Mucosa of descending colon (tissue), 3 donors: ENCODE measurements at regions not wholly inside any gene's neighbourhood (a gene's known extent, or its start where the extent isn't known, plus 50 kb on each side); places are given as distances from the start of the nearest gene placed in this dataset.

ENCODE experiments used
- ATAC-seq: fragments of 200-7000 bp; cut with Tn5 transposase; one replicate; pipeline ENCODE4 v1.9.1; 2020; ENCODE audit warnings: mild to moderate bottlenecking, moderate library complexity
- DNase-seq, 3 donors: peaks; one replicate each; pipeline ENCODE4 v3.0.0-alpha.2; 2020
- H3K36me3 ChIP-seq: fragments of 200-600 bp; one replicate; pipeline ENCODE4 v1.8.0; 2021; ENCODE audit warnings: low read depth, mild to moderate bottlenecking
- H3K4me1 ChIP-seq: fragments of 200-600 bp; one replicate; pipeline ENCODE4 v1.8.0; 2021; ENCODE audit warnings: low read depth, mild to moderate bottlenecking
- H3K4me3 ChIP-seq: fragments of 200-600 bp; one replicate; pipeline ENCODE4 v1.8.0; 2021; ENCODE audit warnings: mild to moderate bottlenecking
- H3K9me3 ChIP-seq: fragments of 200-600 bp; one replicate; pipeline ENCODE4 v1.8.0; 2021; ENCODE audit warnings: mild to moderate bottlenecking
- intact Hi-C, 2 donors: fragments of 100-400 bp; cut with DNase I in 1 of 2; cut with micrococcal nuclease in 1 of 2; formaldehyde crosslinking; loops; one replicate each; pipeline versions ENCODE4 v1.11.0 to v1.11.1; 2022; cut with DNase I, micrococcal nuclease
- TF ChIP-seq, protein P1 (sequence below): fragments of 200-600 bp; IDR thresholded peaks from one replicate; pipeline ENCODE4 v1.8.0; 2022; ENCODE audit warnings: antibody characterized with exemption, mild to moderate bottlenecking
- donor health status: DM: no; HTN: no; CAD: no; lungs with moderate emphysema.
- donor health status: DM: no; HTN: no; CAD: no.
- donor health status: DM: no; HTN: yes; CAD: no.

DNA sequence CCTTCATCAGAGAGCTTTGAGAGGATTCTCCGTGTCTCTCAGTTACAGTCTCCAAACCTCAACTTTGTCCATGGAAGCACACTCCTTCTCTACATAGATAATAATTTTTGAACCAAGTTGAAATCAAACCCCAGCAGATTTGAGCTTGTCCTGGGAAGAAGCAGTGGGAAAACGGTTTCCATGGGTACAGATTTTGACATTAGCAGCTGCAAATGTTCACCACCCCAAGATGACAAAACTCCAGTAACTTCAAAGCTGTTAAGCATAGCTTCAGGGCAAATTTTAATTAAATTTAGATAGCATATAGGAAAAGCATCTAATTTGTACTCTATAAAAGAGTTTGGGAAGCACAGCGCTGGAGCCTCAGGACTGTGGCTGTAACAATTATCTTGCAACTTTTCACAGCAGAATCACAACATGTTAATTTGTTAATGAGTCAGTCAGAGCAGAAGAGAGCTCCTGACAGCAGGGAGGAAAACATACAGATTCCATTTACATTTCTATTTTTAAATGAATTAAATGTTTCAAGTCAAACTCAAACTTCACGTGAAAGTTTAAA is 240.7 kb downstream of the BMP7 start:
- intact Hi-C loops = no loop called here
- ATAC-seq = no peak
- H3K9me3 ChIP-seq = no peaks in the 10 kb centered on the region
- no peaks in the 10 kb centered on the region for H3K4me1 ChIP-seq
- TF ChIP-seq, protein P1, sequence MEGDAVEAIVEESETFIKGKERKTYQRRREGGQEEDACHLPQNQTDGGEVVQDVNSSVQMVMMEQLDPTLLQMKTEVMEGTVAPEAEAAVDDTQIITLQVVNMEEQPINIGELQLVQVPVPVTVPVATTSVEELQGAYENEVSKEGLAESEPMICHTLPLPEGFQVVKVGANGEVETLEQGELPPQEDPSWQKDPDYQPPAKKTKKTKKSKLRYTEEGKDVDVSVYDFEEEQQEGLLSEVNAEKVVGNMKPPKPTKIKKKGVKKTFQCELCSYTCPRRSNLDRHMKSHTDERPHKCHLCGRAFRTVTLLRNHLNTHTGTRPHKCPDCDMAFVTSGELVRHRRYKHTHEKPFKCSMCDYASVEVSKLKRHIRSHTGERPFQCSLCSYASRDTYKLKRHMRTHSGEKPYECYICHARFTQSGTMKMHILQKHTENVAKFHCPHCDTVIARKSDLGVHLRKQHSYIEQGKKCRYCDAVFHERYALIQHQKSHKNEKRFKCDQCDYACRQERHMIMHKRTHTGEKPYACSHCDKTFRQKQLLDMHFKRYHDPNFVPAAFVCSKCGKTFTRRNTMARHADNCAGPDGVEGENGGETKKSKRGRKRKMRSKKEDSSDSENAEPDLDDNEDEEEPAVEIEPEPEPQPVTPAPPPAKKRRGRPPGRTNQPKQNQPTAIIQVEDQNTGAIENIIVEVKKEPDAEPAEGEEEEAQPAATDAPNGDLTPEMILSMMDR = no peak
- no peak overlapping the region for H3K4me3 ChIP-seq
- no peaks in the 10 kb centered on the region for H3K36me3 ChIP-seq
- no peak for DNase-seq

GRCh38 chr20:57027777-57028176 is 238.7 kb downstream of the BMP7 start:
- intact Hi-C loops = no loop called here
- Histone ChIP-seq H3K4me1 (no peaks in the 10 kb centered on the region), H3K4me3 (no peak overlapping the region), H3K36me3 (no peaks in the 10 kb centered on the region), H3K9me3 (no peaks in the 10 kb centered on the region)
- TF ChIP-seq, protein P1 = no peak
- ATAC-seq = no peak
- no peak for DNase-seq

- no peaks in the 10 kb centered on the region for H3K4me1 ChIP-seq
- DNase-seq = no peak
- intact Hi-C loops = no loop called here
- H3K9me3 ChIP-seq = no peaks in the 10 kb centered on the region
- TF ChIP-seq, protein P1 = no peak
- H3K4me3 ChIP-seq = no peak overlapping the region
- H3K36me3 ChIP-seq = no peaks in the 10 kb centered on the region
- ATAC-seq = no peak
These were observed 235.5 kb downstream of the BMP7 start for GRCh38 chr20:57030611-57031600.

GRCh38 chr20:57031867-57032355 is 234.5 kb downstream of the BMP7 start:
- intact Hi-C loops = no loop called here
- ATAC-seq (no peak), DNase-seq (no peak)
- Histone ChIP-seq H3K4me1 (no peaks in the 10 kb centered on the region), H3K36me3 (no peaks in the 10 kb centered on the region), H3K9me3 (no peaks in the 10 kb centered on the region), H3K4me3 (no peak overlapping the region)
- TF ChIP-seq, protein P1 = no peak

DNA sequence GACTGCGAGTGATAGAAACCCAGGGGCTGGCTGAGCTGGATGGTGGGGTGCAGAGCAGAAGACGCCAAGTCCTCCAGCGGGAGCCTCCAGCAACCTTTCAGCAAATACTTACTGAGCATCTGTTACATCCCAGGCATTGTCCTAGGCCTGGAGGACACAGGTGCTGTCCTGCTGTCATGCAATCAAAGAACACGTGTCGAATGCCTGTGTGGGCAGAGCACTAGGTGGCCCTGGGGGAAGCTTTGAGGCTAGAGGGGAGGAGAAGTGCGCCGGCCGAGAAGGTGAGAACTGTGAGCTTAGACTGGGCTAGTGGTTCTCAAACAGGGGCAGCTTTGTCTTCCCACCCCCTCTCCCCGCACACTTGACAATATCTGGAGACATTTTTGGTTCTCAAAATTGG is 233.6 kb downstream of the BMP7 start:
- intact Hi-C loops = no loop called here
- no peaks in the 10 kb centered on the region for H3K4me1 ChIP-seq
- H3K4me3 ChIP-seq = no peak overlapping the region
- TF ChIP-seq, protein P1 = no peak
- no peak for DNase-seq
- no peaks in the 10 kb centered on the region for H3K36me3 ChIP-seq
- no peak for ATAC-seq
- H3K9me3 ChIP-seq = no peaks in the 10 kb centered on the region
